Parathyroid adenoma (tissue), 2 donors: ENCODE measurements at regions not wholly inside any gene's neighbourhood (a gene's known extent, or its start where the extent isn't known, plus 50 kb on each side); places are given as distances from the start of the nearest gene placed in this dataset.

Source experiments
- H2AFZ ChIP-seq: fragments of 300-600 bp; sonication (generic); one replicate; pipeline ENCODE4 v1.7.0; 2017; ENCODE audit warnings: antibody characterized with exemption, mild to moderate bottlenecking
- H3K27ac ChIP-seq: fragments of 300-600 bp; sonication (generic); one replicate; pipeline ENCODE4 v1.7.0; 2017
- H3K27me3 ChIP-seq: fragments of 300-600 bp; sonication (generic); one replicate; pipeline ENCODE4 v1.7.0; 2017; ENCODE audit warnings: low read length; ENCODE audit not compliant: control insufficient read depth, insufficient read depth
- H3K36me3 ChIP-seq: fragments of 300-600 bp; sonication (generic); one replicate; pipeline ENCODE4 v1.7.0; 2017; ENCODE audit warnings: low read length; ENCODE audit not compliant: control insufficient read depth, insufficient read depth
- H3K4me1 ChIP-seq: fragments of 300-600 bp; sonication (generic); one replicate; pipeline ENCODE4 v1.7.0; 2017; ENCODE audit warnings: control low read depth
- H3K4me2 ChIP-seq: fragments of 300-600 bp; sonication (generic); one replicate; pipeline ENCODE4 v1.7.0; 2017; ENCODE audit warnings: low read length
- H3K4me3 ChIP-seq: fragments of 300-600 bp; sonication (generic); one replicate; pipeline ENCODE4 v1.7.0; 2017; ENCODE audit warnings: low read depth, low read length
- H3K79me2 ChIP-seq: fragments of 300-600 bp; sonication (generic); one replicate; pipeline ENCODE4 v1.7.0; 2017; ENCODE audit warnings: control low read depth
- H3K9ac ChIP-seq: fragments of 300-600 bp; sonication (generic); one replicate; pipeline ENCODE4 v1.7.0; 2017; ENCODE audit warnings: mild to moderate bottlenecking
- H3K9me3 ChIP-seq: fragments of 300-600 bp; sonication (generic); one replicate; pipeline ENCODE4 v1.7.0; 2017; ENCODE audit warnings: low read length; ENCODE audit not compliant: control insufficient read depth
- TF ChIP-seq, protein P1 (sequence below): fragments of 300-600 bp; sonication (generic); IDR thresholded peaks from one replicate; pipeline ENCODE4 v1.7.0; 2017; ENCODE audit warnings: antibody characterized with exemption, mild to moderate bottlenecking
- donor health status: primary hyperparathyroidism.

DNA sequence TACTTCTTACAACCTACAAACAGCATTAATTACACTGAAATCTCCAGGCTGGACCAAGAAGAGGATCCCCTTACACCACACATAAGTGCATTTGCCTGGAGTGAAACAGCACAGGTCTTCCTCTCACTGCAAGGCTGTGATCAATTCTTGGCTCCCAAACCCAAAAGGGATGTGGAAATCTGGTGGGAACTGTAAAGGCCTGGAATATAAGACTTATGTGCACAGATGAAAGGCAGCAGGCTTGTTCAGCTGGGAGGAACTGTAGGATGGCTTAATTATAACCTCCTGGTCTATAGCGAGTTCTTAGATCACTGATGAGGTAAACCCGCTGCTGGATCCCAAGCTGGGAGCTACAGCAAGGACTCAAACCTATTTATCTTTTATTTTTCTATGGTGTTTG is 182.9 kb upstream of the TNC start:
- no peak overlapping the region for H3K4me3 ChIP-seq
- no peaks in the 10 kb centered on the region for H3K9me3 ChIP-seq
- no peak overlapping the region for H3K27ac ChIP-seq
- no peaks in the 10 kb centered on the region for H3K27me3 ChIP-seq
- H3K79me2 ChIP-seq = no peaks in the 10 kb centered on the region
- no peak overlapping the region for H3K9ac ChIP-seq
- H3K36me3 ChIP-seq = no peaks in the 10 kb centered on the region
- no peaks in the 10 kb centered on the region for H3K4me1 ChIP-seq
- TF ChIP-seq, protein P1, sequence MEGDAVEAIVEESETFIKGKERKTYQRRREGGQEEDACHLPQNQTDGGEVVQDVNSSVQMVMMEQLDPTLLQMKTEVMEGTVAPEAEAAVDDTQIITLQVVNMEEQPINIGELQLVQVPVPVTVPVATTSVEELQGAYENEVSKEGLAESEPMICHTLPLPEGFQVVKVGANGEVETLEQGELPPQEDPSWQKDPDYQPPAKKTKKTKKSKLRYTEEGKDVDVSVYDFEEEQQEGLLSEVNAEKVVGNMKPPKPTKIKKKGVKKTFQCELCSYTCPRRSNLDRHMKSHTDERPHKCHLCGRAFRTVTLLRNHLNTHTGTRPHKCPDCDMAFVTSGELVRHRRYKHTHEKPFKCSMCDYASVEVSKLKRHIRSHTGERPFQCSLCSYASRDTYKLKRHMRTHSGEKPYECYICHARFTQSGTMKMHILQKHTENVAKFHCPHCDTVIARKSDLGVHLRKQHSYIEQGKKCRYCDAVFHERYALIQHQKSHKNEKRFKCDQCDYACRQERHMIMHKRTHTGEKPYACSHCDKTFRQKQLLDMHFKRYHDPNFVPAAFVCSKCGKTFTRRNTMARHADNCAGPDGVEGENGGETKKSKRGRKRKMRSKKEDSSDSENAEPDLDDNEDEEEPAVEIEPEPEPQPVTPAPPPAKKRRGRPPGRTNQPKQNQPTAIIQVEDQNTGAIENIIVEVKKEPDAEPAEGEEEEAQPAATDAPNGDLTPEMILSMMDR = no peak
- H3K4me2 ChIP-seq = no peak overlapping the region
- H2AFZ ChIP-seq = no peak overlapping the region

DNA sequence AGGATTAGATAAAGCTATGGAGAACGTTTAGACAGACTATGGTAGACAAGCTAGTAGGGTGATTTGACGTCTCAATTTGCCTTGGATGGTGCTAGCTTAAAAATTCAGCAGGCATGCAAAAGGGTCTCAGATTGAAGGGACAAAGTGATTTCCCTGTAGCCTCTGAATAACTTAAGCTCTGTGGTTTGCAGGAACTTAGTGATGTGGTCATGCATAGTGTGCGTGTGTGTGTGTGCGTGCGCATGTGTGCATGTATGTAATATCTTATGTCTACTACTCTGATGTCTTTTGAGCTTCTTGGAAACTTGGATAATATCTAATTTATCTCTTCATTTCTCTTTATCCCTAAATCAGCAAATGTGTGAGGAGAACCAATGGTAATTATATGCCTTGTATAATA is 183.6 kb upstream of the TNC start:
- TF ChIP-seq, protein P1 = no peak
- Histone ChIP-seq H2AFZ (no peak overlapping the region), H3K4me1 (no peaks in the 10 kb centered on the region), H3K27ac (no peak overlapping the region), H3K9ac (no peak overlapping the region), H3K36me3 (no peaks in the 10 kb centered on the region), H3K4me2 (no peak overlapping the region), H3K9me3 (no peaks in the 10 kb centered on the region), H3K79me2 (no peaks in the 10 kb centered on the region), H3K27me3 (no peaks in the 10 kb centered on the region), H3K4me3 (no peak overlapping the region)

DNA sequence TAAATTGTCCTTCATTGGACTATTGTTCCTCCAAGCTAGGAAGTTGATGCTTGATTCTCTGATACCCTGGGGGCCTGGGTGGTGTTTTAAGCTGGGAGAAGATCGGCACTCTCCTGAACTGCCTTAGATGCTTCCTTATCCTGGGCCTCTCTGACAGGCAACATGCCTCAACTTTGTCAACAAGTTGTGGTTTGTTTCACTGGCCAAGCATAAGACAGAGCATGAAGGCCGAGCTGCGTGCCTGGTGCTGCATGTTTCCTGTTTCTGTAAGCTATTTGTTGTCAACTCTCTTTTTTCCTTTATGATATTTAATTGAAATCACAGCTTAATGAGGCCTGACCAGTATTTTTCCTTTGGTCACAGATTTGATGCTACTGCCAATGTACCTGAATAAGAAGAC is 187.6 kb upstream of the TNC start:
- TF ChIP-seq, protein P1 = no peak
- Histone ChIP-seq H3K9me3 (no peaks in the 10 kb centered on the region), H3K27me3 (no peaks in the 10 kb centered on the region), H3K4me2 (no peak overlapping the region), H3K4me3 (no peak overlapping the region), H3K79me2 (no peaks in the 10 kb centered on the region), H3K9ac (no peak overlapping the region), H2AFZ (no peak overlapping the region), H3K36me3 (no peaks in the 10 kb centered on the region), H3K4me1 (no peaks in the 10 kb centered on the region), H3K27ac (no peak overlapping the region)

DNA sequence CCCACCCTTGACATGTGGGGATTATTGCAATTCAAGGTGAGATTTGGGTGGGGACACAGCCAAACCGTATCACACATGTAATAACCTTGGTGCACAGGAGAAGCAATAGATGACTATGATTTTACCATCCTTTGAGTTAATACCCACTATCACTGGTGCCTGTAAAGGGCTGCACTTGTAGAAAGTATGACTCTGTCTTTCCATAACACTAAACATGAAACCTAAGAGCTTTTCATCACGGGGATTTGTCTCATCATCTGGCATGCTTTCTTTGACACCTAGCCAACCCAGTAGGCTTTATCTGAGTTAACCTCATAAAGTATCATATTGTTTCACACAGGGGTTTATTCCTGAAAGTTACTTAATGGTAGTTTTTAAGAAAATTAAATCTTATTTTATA is 188.9 kb upstream of the TNC start:
- TF ChIP-seq, protein P1 = no peak
- Histone ChIP-seq H3K4me1 (no peaks in the 10 kb centered on the region), H3K27ac (no peak overlapping the region), H3K9ac (no peak overlapping the region), H3K4me2 (no peak overlapping the region), H3K9me3 (no peaks in the 10 kb centered on the region), H3K79me2 (no peaks in the 10 kb centered on the region), H3K4me3 (no peak overlapping the region), H3K27me3 (no peaks in the 10 kb centered on the region), H3K36me3 (no peaks in the 10 kb centered on the region), H2AFZ (no peak overlapping the region)

DNA sequence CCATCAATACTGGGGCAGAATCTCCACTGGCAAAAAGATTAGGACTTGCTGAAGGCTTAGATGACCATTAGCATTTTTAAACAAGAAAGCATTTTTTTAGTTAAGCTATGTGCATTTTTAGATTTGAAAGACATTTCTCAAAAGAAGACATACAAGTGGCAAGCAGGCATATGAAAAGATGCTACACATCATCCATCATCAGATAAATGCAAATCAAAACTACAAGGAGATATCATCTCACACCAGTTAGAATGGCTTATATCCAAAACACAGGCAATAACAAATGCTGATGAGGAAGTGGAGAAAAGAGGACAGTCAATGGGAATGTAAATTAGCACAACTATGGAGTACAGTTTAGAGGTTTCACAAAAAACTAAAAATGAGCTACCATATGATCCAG is 195.6 kb upstream of the TNC start:
- TF ChIP-seq, protein P1 = no peak
- Histone ChIP-seq H3K27me3 (no peaks in the 10 kb centered on the region), H2AFZ (no peak overlapping the region), H3K27ac (no peak overlapping the region), H3K4me1 (no peaks in the 10 kb centered on the region), H3K79me2 (no peaks in the 10 kb centered on the region), H3K9me3 (no peaks in the 10 kb centered on the region), H3K4me3 (no peak overlapping the region), H3K36me3 (no peaks in the 10 kb centered on the region), H3K9ac (no peak overlapping the region), H3K4me2 (no peak overlapping the region)
